HG02938 (cell line): ENCODE measurements at regions not wholly inside any gene's neighbourhood (a gene's known extent, or its start where the extent isn't known, plus 50 kb on each side); places are given as distances from the start of the nearest gene placed in this dataset.

Experiments used
- ATAC-seq: cut with Tn5 transposase; IDR thresholded peaks from one replicate; pipeline ENCODE4 v1.9.1; 2021; ENCODE audit warnings: mild to moderate bottlenecking, moderate library complexity; ENCODE audit not compliant: unreplicated experiment

DNA sequence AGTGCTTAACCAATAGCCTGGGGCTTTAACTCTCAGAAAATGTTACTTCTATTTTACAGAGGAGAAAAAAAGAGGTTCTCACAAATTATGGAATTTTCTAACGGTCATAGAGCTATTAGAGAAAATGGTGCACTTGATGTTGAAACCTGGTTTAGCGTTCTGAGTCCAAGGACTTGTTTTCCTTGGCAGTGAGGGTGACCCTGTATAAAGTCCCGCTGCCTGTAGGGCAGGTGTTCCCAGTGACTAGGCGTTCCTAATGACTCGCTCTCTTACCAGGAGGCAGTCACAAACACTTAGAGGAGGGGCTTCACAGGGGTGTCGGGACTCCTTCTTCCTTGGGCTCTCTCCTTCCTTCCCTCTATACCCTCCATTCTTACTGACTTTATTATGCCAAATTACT, 175.8 kb downstream of the ACTR3 start:
- ATAC-seq, result no peak

DNA sequence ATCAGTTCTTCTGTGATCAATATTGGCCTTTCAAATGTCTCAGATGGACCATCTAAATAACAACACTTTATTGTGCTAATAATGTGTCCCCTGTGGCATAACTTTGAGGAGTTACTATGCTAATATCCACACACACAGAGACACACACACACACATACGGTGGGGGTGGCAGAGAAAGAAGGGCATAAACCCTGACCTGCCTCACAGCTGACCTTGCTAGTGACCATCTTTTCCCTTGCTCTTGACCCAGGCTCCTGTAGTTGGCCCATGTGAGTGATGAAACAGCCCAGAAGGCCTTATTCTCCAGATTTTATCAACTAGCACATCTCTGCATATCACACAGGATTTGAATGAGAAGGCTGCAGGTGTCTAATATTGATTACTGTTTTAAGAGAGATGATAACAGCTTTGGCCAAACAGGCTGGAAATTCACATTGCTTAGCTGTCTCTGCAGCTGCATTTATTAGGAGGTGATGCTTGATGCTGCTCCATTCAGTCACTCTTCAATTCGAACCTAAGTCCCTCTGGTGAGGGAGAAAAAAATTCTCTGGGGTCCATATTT, 176.4 kb downstream of the ACTR3 start:
- no peak for ATAC-seq

GRCh38 chr2:114068438-114068837, 178.5 kb downstream of the ACTR3 start:
- ATAC-seq, result no peak

- no peak for ATAC-seq
Observed at GRCh38 chr2:114076961-114077360, 187.1 kb downstream of the ACTR3 start.

DNA sequence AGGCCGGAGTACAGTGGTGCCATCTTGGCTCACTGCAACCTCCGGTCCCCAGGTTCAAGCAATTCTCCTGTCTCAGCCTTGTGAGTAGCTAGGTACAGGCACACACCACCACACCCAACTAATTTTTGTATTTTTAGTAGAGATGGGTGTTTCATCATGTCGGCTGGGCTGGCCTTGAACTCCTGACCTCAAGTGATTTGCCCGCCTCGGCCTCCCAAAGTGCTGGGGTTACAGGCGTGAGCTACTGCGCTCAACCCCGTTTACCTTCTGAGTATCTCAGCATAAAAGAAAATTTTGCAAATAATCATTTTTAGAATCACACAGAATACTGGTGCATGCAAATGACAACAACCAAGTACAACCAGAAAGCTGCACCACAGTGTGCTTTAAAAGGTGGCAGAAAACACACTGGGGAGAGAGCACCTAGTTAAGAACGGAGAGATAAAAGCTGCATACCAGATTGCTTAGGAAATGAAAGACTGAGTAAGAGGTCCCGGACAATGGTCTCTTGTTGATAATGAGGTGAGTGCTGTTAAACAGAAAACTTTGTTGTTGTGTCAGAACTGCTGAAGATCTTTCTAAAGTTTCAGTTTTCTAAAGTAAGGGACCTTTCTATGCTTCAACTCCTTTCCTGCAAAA, 189.6 kb downstream of the ACTR3 start:
- no peak for ATAC-seq

GRCh38 chr2:114082731-114083433, 193.0 kb downstream of the ACTR3 start:
- no peak for ATAC-seq

DNA sequence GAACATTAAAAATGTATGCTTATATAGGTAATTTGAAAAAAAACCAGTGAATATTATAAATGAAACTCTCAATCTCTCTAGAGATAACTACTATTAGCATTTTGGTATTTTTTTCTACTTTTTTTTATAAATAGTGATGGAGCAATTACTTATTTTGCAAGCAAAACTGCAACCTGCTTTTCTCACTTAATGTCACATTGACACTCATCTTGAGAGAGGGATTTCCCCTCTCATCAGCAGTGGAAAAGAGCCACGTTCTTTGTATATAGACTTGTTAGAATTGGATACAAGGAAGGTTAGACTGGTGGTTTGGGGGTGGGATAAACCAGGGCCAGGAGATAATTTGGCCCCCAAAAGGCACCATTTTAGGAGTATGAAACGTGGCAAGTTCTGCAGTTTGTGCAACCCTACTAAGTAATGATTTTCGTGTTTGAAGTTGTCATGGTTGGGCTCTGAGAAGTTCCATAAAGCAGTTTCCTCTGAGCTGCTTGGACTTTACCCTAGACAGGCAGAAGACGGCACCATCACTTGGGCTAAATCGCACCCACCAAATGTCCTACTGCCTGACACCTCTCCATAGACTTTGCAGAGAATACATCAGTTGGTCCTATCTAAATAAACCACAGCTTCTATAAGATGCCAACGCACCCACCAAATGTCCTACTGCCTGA, 194.0 kb downstream of the ACTR3 start:
- ATAC-seq, result peak; percentile 56

DNA sequence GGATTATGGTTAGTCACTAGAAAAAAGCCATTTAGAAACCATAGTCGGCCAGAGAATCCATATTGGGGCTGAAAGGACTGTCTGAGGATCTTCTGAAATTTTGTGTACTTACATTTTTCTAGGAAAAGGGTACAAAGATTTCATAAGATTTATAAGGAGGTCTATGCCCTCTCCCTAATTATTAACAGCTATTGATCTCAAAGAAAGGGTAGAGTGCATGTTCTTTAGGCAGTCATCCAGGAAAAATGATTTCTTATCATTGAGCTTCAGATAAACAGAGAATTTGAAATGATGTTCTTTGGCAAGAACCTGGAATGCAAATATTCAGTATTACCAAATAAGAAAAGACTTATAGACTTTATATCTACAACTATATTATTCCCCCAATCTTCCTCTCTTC, 195.3 kb downstream of the ACTR3 start:
- ATAC-seq, result no peak

DNA sequence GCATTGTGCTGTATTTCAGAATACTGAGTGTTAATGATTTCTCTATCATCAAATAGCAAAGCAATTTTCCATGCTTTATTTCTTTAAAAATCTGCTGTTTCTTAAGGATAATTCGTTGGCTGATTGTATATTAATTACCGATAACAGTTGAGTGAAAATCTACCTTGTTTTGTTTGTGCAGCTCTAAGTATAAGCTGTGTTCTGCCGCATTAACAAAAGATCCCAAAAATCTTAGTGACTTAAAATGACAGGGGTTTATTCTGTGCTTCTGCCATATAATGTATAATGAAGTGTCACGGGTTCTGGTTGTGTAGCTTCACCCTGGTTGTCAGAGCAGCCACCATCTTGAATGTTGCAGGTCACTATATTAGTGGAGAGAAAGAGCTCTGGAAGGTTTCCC, 196.1 kb downstream of the ACTR3 start:
- ATAC-seq, result no peak

GRCh38 chr2:114089636-114090319, 199.9 kb downstream of the ACTR3 start:
- no peak for ATAC-seq

DNA sequence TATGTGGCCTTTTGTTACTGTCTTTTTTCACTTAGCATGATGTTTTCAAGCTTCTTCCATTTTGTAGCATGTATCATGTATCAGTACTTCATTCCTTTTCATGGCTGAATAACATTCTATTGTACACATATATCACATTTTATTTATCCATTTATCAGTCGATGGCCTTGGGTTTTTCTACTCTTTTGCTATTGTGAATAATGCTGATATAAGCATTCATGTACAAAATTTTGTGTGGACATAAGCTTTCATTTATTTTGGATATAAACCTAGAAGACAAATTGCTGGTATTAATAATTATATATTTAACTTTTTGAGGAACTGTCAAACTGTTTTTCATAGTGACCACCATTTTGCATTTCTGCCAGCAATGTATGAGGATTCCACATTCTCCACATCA, 201.1 kb downstream of the ACTR3 start:
- ATAC-seq, result no peak

DNA sequence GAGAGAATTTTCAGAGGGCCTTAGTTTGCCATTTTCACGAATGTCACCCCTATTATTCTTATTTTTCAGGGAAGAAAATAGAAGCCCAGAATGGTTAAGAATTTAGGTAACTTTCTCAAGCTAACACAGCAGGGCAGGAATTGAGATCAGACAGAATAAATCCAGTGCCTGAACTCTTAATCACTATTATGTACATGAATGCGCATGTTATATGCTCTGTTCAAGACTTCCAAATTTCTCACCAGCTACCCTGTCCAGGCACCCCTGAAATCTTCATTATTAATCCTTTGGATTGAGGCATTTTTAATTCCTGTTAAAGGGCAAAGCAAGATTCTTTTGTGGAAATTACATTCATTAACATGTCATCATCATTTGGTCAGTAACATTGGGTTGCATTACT, 218.4 kb downstream of the ACTR3 start:
- no peak for ATAC-seq

DNA sequence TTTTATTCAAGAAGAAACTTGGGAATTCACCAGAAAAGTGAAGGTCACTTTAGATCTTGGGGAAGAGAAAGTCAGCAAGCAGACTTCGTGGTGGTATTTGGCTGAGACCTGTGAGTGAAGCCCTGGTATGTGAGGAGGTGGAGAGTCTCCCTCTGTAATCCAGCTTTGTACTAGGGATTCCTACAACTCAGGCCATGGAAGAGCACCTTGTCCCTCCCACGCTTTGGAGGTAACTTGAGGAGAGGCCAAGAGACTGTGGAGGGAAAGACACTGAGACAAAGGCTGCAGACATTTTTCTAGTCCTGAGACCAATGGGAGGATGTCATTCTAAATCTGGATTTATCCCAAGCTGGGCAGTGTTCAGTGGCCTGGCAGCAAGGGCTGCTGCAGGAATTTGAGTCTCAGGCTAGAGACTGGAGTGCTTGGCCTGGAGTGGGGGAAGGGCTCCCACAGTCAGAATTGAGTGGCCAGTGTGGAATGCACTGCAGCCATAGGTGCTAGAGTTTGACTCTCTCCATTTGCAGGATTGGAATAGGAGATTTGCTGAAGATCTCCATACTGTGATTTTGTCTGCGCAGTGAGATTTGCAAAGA, 219.0 kb downstream of the ACTR3 start:
- no peak for ATAC-seq

DNA sequence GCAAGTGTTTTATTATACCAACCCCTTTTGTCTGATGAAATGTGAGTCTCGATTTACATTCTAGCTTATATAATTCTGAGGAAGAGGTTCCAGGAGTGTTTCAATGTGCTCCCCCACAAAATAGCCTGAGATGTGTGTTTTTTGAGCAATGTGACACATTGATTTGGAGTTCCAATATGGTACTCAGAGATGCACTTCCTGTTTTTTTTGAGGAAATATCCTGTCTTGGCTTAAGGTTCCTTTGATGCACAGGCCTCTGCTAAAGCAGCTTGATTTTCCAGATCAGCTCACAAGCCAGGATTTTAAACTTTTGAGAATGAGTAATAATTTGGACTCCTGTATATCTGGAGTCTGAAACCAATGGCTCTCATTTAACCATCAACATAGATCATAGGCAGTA, 221.4 kb downstream of the ACTR3 start:
- ATAC-seq, result no peak

DNA sequence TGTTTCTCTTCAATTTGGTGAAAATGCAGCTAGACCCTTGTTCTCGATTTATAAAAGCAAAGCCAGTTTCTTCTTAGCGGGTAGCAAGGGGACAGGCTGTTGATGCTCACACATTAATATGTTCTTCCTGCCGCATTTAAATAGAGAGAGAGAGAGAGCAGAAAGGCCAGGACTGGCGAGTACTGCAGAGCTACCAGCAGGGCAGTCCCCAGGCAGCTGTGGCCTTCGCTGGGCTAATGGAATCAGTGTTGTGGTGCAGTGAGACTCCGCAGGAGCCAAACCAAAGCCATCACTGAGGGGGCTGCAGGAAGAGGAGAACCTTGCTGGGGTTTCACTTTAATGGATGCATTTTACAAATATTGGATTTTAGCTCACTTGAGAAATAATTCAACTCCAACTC, 223.6 kb downstream of the ACTR3 start:
- ATAC-seq, result no peak

DNA sequence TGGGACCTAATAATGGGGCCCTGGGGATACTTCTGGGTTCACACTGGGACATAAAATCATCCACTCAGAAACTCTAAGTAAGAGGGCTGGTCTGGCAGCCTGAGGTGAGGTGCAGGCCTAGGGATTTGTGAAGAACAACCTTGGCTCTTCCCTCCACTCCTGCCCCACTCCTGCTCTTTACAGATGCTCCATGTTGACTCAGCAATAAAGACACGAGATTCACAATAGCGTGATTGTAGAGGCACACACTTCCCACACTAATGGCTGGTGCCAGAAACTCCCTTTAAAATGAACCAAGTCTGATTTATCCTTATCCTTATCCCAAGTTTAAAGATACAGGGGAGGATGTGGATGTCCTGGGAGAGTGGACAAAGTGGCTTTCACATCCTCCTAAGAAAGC, 228.2 kb downstream of the ACTR3 start:
- no peak for ATAC-seq

GRCh38 chr2:114119862-114120261, 230.0 kb downstream of the ACTR3 start:
- no peak for ATAC-seq

DNA sequence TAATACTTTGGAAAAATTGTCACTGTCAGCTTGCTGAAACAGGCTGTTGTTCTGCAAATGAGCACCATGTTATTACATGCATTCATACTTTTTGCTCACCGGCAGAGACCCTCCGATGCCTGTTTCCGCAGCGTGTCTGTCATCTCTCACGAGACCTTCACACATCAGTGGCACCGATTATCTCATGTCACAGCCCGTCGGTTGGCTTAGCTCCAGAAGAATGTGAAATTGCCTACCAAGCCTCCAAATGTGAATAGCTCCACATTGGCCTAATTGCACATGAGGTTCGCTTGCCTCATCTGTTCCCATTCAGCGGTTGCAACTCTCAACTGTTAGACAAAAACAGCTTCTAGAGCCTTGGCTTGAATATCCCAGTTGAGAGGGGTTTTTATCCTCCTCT, 233.0 kb downstream of the ACTR3 start:
- no peak for ATAC-seq

- ATAC-seq, result no peak
Observed at GRCh38 chr2:114123925-114124324, 234.0 kb downstream of the ACTR3 start.

DNA sequence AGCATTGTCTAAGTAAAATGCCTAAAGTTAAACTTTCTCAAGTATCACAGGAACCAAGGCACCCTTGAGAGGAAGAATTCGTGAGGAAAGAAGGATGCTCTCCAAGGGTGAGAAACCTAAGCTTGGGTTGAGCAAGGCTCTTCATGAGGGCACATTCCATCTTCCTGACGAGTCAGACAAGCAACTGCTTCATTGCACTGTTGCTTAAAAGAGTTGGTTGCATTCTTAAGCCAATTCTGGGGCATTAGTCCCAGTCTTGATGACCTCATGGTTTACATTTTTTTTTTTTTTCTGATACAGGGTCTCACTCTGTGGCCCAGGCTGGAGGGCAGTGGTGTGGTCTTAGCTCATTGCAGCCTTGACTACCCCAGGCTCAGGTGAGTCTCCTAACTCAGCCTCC, 237.5 kb downstream of the ACTR3 start:
- no peak for ATAC-seq

- ATAC-seq, result no peak
Observed at GRCh38 chr2:114128263-114128662, 238.4 kb downstream of the ACTR3 start.
